ENCODE measurements at regions not wholly inside any gene's neighbourhood (a gene's known extent, or its start where the extent isn't known, plus 50 kb on each side); places are given as distances from the start of the nearest gene placed in this dataset.

- no peak overlapping the region for H3K27ac ChIP-seq (ENCODE audit: low read length, poor library complexity, severe bottlenecking)
- no peak overlapping the region for H3K4me2 ChIP-seq (ENCODE audit: low read length, poor library complexity, severe bottlenecking)
- no peak overlapping the region for H2AFZ ChIP-seq (ENCODE audit: low read depth, low read length)
- H3K9me3 ChIP-seq (ENCODE audit: control insufficient read depth, low read length), result no peaks in the 10 kb centered on the region
- H3K4ac ChIP-seq (ENCODE audit: low read depth in 1 of 2, low read length in 2 of 2), result no peak overlapping the region
- no peaks in the 10 kb centered on the region for H3K27me3 ChIP-seq (ENCODE audit: control insufficient read depth in 1 of 2, insufficient read depth in 1 of 2, low read length in 2 of 2)
- H2BK15ac ChIP-seq (ENCODE audit: low read depth, poor library complexity, severe bottlenecking), result no peak overlapping the region
- H3K4me3 ChIP-seq (ENCODE audit: insufficient read depth in 1 of 2, low read depth in 1 of 2, low read length in 2 of 2), result no peak overlapping the region
- H2BK12ac ChIP-seq (ENCODE audit: low read length in 2 of 2), result no peak overlapping the region
- WGBS, result 85% methylated on average over 2 of the region's 2 CpGs
- H2BK5ac ChIP-seq (ENCODE audit: low read depth, low read length, poor library complexity, severe bottlenecking), result no peak overlapping the region
- no peak overlapping the region for H4K91ac ChIP-seq (ENCODE audit: low read length)
- no peaks in the 10 kb centered on the region for H3K36me3 ChIP-seq (ENCODE audit: control insufficient read depth in 1 of 2, insufficient read depth in 2 of 2, low read depth in 1 of 2, low read length in 2 of 2)
- H2BK120ac ChIP-seq (ENCODE audit: low read depth, low read length), result no peak overlapping the region
- H3K4me1 ChIP-seq (ENCODE audit: control insufficient read depth, insufficient read depth, low read depth, low read length), result no peaks in the 10 kb centered on the region
- H4K8ac ChIP-seq (ENCODE audit: low read length), result no peak overlapping the region
- no peaks in the 10 kb centered on the region for H3K79me1 ChIP-seq (replicated peaks; ENCODE audit: low read length, poor library complexity, severe bottlenecking)
- no peak overlapping the region for H3K9ac ChIP-seq (ENCODE audit: low read length)
- H3K18ac ChIP-seq (ENCODE audit: low read depth in 1 of 2, low read length in 2 of 2), result no peak overlapping the region
- no peak overlapping the region for H2AK5ac ChIP-seq (ENCODE audit: low read length, severe bottlenecking)
- DNase-seq, result no peak
- no peak overlapping the region for H3K14ac ChIP-seq (ENCODE audit: low read length in 2 of 2)
- H3K23ac ChIP-seq (ENCODE audit: low read length in 2 of 2), result no peak overlapping the region
These were observed 136.2 kb upstream of the CTTNBP2 start for GRCh38 chr7:118009419-118009818.

GRCh38 chr7:118011652-118012051, 138.4 kb upstream of the CTTNBP2 start:
- H2BK5ac ChIP-seq (ENCODE audit: low read depth, low read length, poor library complexity, severe bottlenecking), result no peak overlapping the region
- H3K9ac ChIP-seq (ENCODE audit: low read length), result no peak overlapping the region
- H3K79me1 ChIP-seq (replicated peaks; ENCODE audit: low read length, poor library complexity, severe bottlenecking), result no peaks in the 10 kb centered on the region
- no peak overlapping the region for H2BK12ac ChIP-seq (ENCODE audit: low read length in 2 of 2)
- H3K4me3 ChIP-seq (ENCODE audit: insufficient read depth in 1 of 2, low read depth in 1 of 2, low read length in 2 of 2), result no peak overlapping the region
- no peak overlapping the region for H3K23ac ChIP-seq (ENCODE audit: low read length in 2 of 2)
- H3K4ac ChIP-seq (ENCODE audit: low read depth in 1 of 2, low read length in 2 of 2), result no peak overlapping the region
- H2BK120ac ChIP-seq (ENCODE audit: low read depth, low read length), result no peak overlapping the region
- no peak overlapping the region for H2BK15ac ChIP-seq (ENCODE audit: low read depth, poor library complexity, severe bottlenecking)
- H2AK5ac ChIP-seq (ENCODE audit: low read length, severe bottlenecking), result no peak overlapping the region
- H3K27ac ChIP-seq (ENCODE audit: low read length, poor library complexity, severe bottlenecking), result no peak overlapping the region
- no peak overlapping the region for H4K91ac ChIP-seq (ENCODE audit: low read length)
- H3K14ac ChIP-seq (ENCODE audit: low read length in 2 of 2), result no peak overlapping the region
- DNase-seq, result no peak
- no peaks in the 10 kb centered on the region for H3K36me3 ChIP-seq (ENCODE audit: control insufficient read depth in 1 of 2, insufficient read depth in 2 of 2, low read depth in 1 of 2, low read length in 2 of 2)
- H3K4me2 ChIP-seq (ENCODE audit: low read length, poor library complexity, severe bottlenecking), result no peak overlapping the region
- no peaks in the 10 kb centered on the region for H3K4me1 ChIP-seq (ENCODE audit: control insufficient read depth, insufficient read depth, low read depth, low read length)
- WGBS, result 85% methylated on average over 3 of the region's 3 CpGs
- no peak overlapping the region for H3K18ac ChIP-seq (ENCODE audit: low read depth in 1 of 2, low read length in 2 of 2)
- no peaks in the 10 kb centered on the region for H3K27me3 ChIP-seq (ENCODE audit: control insufficient read depth in 1 of 2, insufficient read depth in 1 of 2, low read length in 2 of 2)
- H3K9me3 ChIP-seq (ENCODE audit: control insufficient read depth, low read length), result no peaks in the 10 kb centered on the region
- H4K8ac ChIP-seq (ENCODE audit: low read length), result no peak overlapping the region
- H2AFZ ChIP-seq (ENCODE audit: low read depth, low read length), result no peak overlapping the region

GRCh38 chr7:118013252-118014010, 140.2 kb upstream of the CTTNBP2 start:
- WGBS, result 92% methylated on average over 2 of the region's 2 CpGs
- H4K91ac ChIP-seq (ENCODE audit: low read length), result no peak overlapping the region

GRCh38 chr7:118022546-118022945, 149.3 kb upstream of the CTTNBP2 start:
- Histone ChIP-seq H2AK5ac (ENCODE audit: low read length, severe bottlenecking) (no peak overlapping the region), H2BK120ac (ENCODE audit: low read depth, low read length) (no peak overlapping the region), H3K18ac (ENCODE audit: low read depth in 1 of 2, low read length in 2 of 2) (no peak overlapping the region), H2BK12ac (ENCODE audit: low read length in 2 of 2) (no peak overlapping the region), H3K27ac (ENCODE audit: low read length, poor library complexity, severe bottlenecking) (no peak overlapping the region), H3K4me3 (ENCODE audit: insufficient read depth in 1 of 2, low read depth in 1 of 2, low read length in 2 of 2) (no peak overlapping the region), H3K27me3 (ENCODE audit: control insufficient read depth in 1 of 2, insufficient read depth in 1 of 2, low read length in 2 of 2) (no peaks in the 10 kb centered on the region), H4K8ac (ENCODE audit: low read length) (no peak overlapping the region), H3K9ac (ENCODE audit: low read length) (no peak overlapping the region), H3K36me3 (ENCODE audit: control insufficient read depth in 1 of 2, insufficient read depth in 2 of 2, low read depth in 1 of 2, low read length in 2 of 2) (no peaks in the 10 kb centered on the region), H3K4me1 (ENCODE audit: control insufficient read depth, insufficient read depth, low read depth, low read length) (no peaks in the 10 kb centered on the region), H3K4ac (ENCODE audit: low read depth in 1 of 2, low read length in 2 of 2) (no peak overlapping the region), H3K4me2 (ENCODE audit: low read length, poor library complexity, severe bottlenecking) (no peak overlapping the region), H2AFZ (ENCODE audit: low read depth, low read length) (no peak overlapping the region), H3K79me1 (replicated peaks; ENCODE audit: low read length, poor library complexity, severe bottlenecking) (no peaks in the 10 kb centered on the region), H2BK15ac (ENCODE audit: low read depth, poor library complexity, severe bottlenecking) (no peak overlapping the region), H2BK5ac (ENCODE audit: low read depth, low read length, poor library complexity, severe bottlenecking) (no peak overlapping the region), H4K91ac (ENCODE audit: low read length) (no peak overlapping the region), H3K23ac (ENCODE audit: low read length in 2 of 2) (no peak overlapping the region), H3K14ac (ENCODE audit: low read length in 2 of 2) (no peak overlapping the region), H3K9me3 (ENCODE audit: control insufficient read depth, low read length) (peaks cover 10% of the 10 kb centered on the region)
- 33% methylated on average over 1 of the region's 2 CpGs for WGBS
- no peak for DNase-seq

More at GRCh38 chr7:118013252-118014010, 140.2 kb upstream of the CTTNBP2 start:
- H3K27ac ChIP-seq (ENCODE audit: low read length, poor library complexity, severe bottlenecking), result no peak overlapping the region
- no peak overlapping the region for H2BK15ac ChIP-seq (ENCODE audit: low read depth, poor library complexity, severe bottlenecking)
- H3K18ac ChIP-seq (ENCODE audit: low read depth in 1 of 2, low read length in 2 of 2), result no peak overlapping the region
- no peak overlapping the region for H2AFZ ChIP-seq (ENCODE audit: low read depth, low read length)
- no peaks in the 10 kb centered on the region for H3K27me3 ChIP-seq (ENCODE audit: control insufficient read depth in 1 of 2, insufficient read depth in 1 of 2, low read length in 2 of 2)
- no peaks in the 10 kb centered on the region for H3K36me3 ChIP-seq (ENCODE audit: control insufficient read depth in 1 of 2, insufficient read depth in 2 of 2, low read depth in 1 of 2, low read length in 2 of 2)
- no peak overlapping the region for H3K4me2 ChIP-seq (ENCODE audit: low read length, poor library complexity, severe bottlenecking)
- no peak overlapping the region for H3K4me3 ChIP-seq (ENCODE audit: insufficient read depth in 1 of 2, low read depth in 1 of 2, low read length in 2 of 2)
- no peaks in the 10 kb centered on the region for H3K79me1 ChIP-seq (replicated peaks; ENCODE audit: low read length, poor library complexity, severe bottlenecking)
- no peak overlapping the region for H3K14ac ChIP-seq (ENCODE audit: low read length in 2 of 2)
- peaks cover 8% of the 10 kb centered on the region for H3K9me3 ChIP-seq (ENCODE audit: control insufficient read depth, low read length)
- no peak overlapping the region for H4K8ac ChIP-seq (ENCODE audit: low read length)
- no peak overlapping the region for H3K9ac ChIP-seq (ENCODE audit: low read length)
- H2BK12ac ChIP-seq (ENCODE audit: low read length in 2 of 2), result no peak overlapping the region
- H3K4me1 ChIP-seq (ENCODE audit: control insufficient read depth, insufficient read depth, low read depth, low read length), result no peaks in the 10 kb centered on the region
- DNase-seq, result no peak
- H3K4ac ChIP-seq (ENCODE audit: low read depth in 1 of 2, low read length in 2 of 2), result no peak overlapping the region
- no peak overlapping the region for H2BK120ac ChIP-seq (ENCODE audit: low read depth, low read length)
- no peak overlapping the region for H3K23ac ChIP-seq (ENCODE audit: low read length in 2 of 2)
- no peak overlapping the region for H2BK5ac ChIP-seq (ENCODE audit: low read depth, low read length, poor library complexity, severe bottlenecking)
- peak overlapping the region; percentile 15 for H2AK5ac ChIP-seq (ENCODE audit: low read length, severe bottlenecking)

All from mesenchymal stem cell (in vitro differentiated cells and primary cell).